AG04450 (cell line): ENCODE measurements at regions not wholly inside any gene's neighbourhood (a gene's known extent, or its start where the extent isn't known, plus 50 kb on each side); places are given as distances from the start of the nearest gene placed in this dataset.

Source experiments
- CTCF ChIA-PET: fragments of 300-600, 350-600 bp; formaldehyde crosslinking; extraction: SDS; loops from one replicate; lab custom pipeline; 2022; ENCODE audit warnings: antibody characterized with exemption, inconsistent platforms; lab: Charles Lee
- POLR2A ChIA-PET: fragments of 350-600 bp; formaldehyde crosslinking; extraction: SDS; loops from one replicate; lab custom pipeline; 2021; ENCODE audit warnings: antibody characterized with exemption, inconsistent platforms; lab: Yijun Ruan, JAX
- DNase-seq: peaks from one replicate; pipeline ENCODE4 v3.0.0-alpha.2; 2011; ENCODE audit warnings: low read depth, low spot score
- H3K27ac ChIP-seq: one replicate; pipeline ENCODE4 v1.5.1; 2012; ENCODE audit warnings: low read depth, low read length, control low read depth
- H3K27me3 ChIP-seq: one replicate; pipeline ENCODE4 v1.6.0; 2012; ENCODE audit warnings: low read length; ENCODE audit not compliant: control insufficient read depth, insufficient read depth
- H3K4me3 ChIP-seq: 2 replicates; pipeline ENCODE4 v1.5.1; 2011; ENCODE audit warnings: mild to moderate bottlenecking, low read depth, low read length, control low read depth
- H3K9me3 ChIP-seq: 2 replicates; pipeline ENCODE4 v1.5.1; 2012; ENCODE audit warnings: low read length; ENCODE audit not compliant: control insufficient read depth, insufficient read depth
- CTCF ChIP-seq: IDR thresholded peaks from 2 replicates; pipeline ENCODE4 v1.5.1; 2011; ENCODE audit warnings: low read depth, low read length, control low read depth, inconsistent platforms

DNA sequence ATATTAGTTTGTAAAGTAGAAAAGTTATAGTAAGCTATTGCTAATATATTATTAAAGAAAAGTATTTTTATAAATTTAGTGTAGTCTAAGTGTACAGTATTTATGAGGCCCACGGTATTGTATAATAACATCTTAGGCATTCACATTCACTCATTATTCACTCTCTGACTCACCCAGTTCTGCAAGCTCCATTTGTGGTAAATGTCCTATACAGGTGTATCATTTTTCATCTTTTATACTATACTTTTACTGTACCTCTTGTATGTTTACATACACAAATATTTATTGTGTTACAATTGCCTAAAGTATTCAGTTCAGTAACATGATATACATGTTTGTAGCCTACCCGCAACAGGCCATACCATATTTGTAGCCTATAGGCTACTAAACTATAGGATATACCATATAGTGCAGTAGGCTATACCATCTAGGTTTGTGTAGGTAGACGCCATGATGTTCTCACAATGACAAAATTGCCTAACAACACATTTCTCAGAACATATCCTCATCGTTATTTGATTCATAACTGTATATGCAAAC lies 246.8 kb upstream of the ALCAM start:
- H3K27ac ChIP-seq = no peak overlapping the region
- DNase-seq = no peak
- no peak overlapping the region for H3K4me3 ChIP-seq
- CTCF ChIA-PET = no interaction called here
- POLR2A ChIA-PET = no interaction called here
- no peaks in the 10 kb centered on the region for H3K9me3 ChIP-seq
- TF ChIP-seq CTCF = no peak
- no peaks in the 10 kb centered on the region for H3K27me3 ChIP-seq

DNA sequence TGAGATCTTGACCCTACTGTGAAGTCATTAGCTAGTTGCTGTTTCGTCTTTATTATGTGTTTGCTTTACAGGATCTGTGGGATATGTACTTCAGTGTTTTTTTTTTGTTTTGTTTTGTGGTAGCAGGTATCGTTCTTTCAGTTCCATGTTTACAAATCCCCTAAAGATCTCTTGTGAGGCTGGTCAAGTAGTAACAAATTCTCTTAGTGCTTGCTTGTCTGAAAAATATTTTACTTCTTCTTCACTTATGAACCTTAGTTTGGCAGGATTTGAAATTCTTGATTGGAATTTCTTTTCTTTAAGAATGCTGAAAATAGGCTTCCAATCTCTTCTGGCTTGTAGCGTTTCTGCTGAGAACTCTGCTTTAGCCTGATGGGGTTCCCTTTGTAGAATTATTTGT lies 235.8 kb upstream of the ALCAM start:
- Histone ChIP-seq H3K27me3 (no peaks in the 10 kb centered on the region), H3K4me3 (no peak overlapping the region), H3K9me3 (no peaks in the 10 kb centered on the region), H3K27ac (no peak overlapping the region)
- DNase-seq = no peak
- ChIA-PET CTCF (no interaction called here), POLR2A (no interaction called here)
- no peak for TF ChIP-seq CTCF

DNA sequence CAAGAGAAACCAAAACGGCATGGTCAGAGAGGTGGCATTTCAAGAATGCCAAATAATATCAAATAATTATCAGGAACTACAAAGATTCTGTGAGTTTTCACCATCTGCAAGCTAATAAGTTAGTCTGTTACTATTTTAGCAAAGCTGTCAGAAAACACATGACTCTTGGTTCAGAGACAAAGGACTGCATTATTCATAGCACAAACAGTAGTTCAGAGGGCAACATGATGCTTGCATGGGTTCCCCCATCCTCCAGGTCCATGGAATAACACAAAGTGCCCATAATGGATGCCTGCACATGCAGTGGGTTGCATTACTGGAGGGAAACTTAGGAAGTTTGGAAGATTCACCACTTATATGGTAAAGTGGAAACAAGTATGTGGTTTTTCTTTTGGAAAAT lies 228.8 kb upstream of the ALCAM start:
- ChIA-PET CTCF (no interaction called here), POLR2A (no interaction called here)
- DNase-seq = no peak
- no peak overlapping the region for H3K4me3 ChIP-seq
- no peak for TF ChIP-seq CTCF
- no peaks in the 10 kb centered on the region for H3K9me3 ChIP-seq
- H3K27me3 ChIP-seq = no peaks in the 10 kb centered on the region
- no peak overlapping the region for H3K27ac ChIP-seq

GRCh38 chr3:105139881-105140560 lies 226.7 kb upstream of the ALCAM start:
- H3K27me3 ChIP-seq = no peaks in the 10 kb centered on the region
- H3K9me3 ChIP-seq = no peaks in the 10 kb centered on the region
- CTCF ChIA-PET = no interaction called here
- no peak overlapping the region for H3K4me3 ChIP-seq
- DNase-seq = no peak
- no peak overlapping the region for H3K27ac ChIP-seq
- TF ChIP-seq CTCF = no peak
- POLR2A ChIA-PET = no interaction called here

- POLR2A ChIA-PET = interaction anchor here (0.6 to 0.7 kb wide), 2 partner anchors 13 to 141 kb away, joined by 3 read pairs; no protein-coding TSS in a partner anchor
- Histone ChIP-seq H3K27ac (no peak overlapping the region), H3K9me3 (no peaks in the 10 kb centered on the region), H3K4me3 (no peak overlapping the region), H3K27me3 (no peaks in the 10 kb centered on the region)
- CTCF ChIA-PET = interaction anchor here (0.7 kb wide), 1 partner anchor 93 kb away, joined by 3 read pairs; no protein-coding TSS in a partner anchor
- DNase-seq = no peak
- TF ChIP-seq CTCF = no peak
Observed at GRCh38 chr3:105140899-105141367, 225.8 kb upstream of the ALCAM start.
